ENCODE measurements at regions not wholly inside any gene's neighbourhood (a gene's known extent, or its start where the extent isn't known, plus 50 kb on each side); places are given as distances from the start of the nearest gene placed in this dataset.

DNA sequence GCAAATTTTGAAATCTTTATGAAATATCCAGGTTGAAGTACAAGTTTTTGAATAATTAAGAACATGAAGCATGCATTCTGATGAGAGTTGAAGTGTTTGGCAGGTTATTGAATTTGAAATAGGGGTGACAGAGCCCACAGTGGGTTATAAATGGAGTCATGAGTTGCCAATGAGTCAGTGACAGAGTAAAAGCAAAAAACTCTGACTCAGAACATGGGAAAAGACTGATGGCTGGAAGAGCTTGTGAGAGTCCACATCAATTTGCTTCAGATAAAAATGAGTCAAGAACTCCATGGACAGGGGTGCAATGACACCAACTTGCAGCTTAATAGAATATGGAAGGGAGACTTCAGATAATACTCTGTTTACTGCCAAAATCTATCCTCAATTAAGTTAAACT, 105.3 kb downstream of the SLC6A15 start:
- H3K27ac ChIP-seq (ENCODE audit: low read depth, low read length) = no peak overlapping the region
- no peak overlapping the region for H2BK15ac ChIP-seq (ENCODE audit: low read length)
- H4K5ac ChIP-seq (ENCODE audit: insufficient read length, low read depth, low read length) = no peak overlapping the region
- ChIA-PET POLR2A (ENCODE audit: partially characterized antibody) (no interaction called here), CTCF (ENCODE audit: partially characterized antibody) (interaction anchor here (0.8 to 1.2 kb wide), 2 partner anchors 40 to 303 kb away, joined by 3 to 4 read pairs; no protein-coding TSS in a partner anchor)
- no peak overlapping the region for H3K14ac ChIP-seq (ENCODE audit: insufficient read length)
- H3K23ac ChIP-seq (ENCODE audit: insufficient read length) = no peak overlapping the region
- H4K91ac ChIP-seq (replicated peaks; ENCODE audit: insufficient read length, low read length) = no peak overlapping the region
- H2AK5ac ChIP-seq (ENCODE audit: low read depth, low read length) = no peak overlapping the region
- H2AFZ ChIP-seq (ENCODE audit: low read length) = no peak overlapping the region
- H3K18ac ChIP-seq (ENCODE audit: extremely low read depth, low read length) = no peak overlapping the region
- FAIRE-seq (no peak), DNase-seq (ENCODE audit: low read depth in 1 of 2, low spot score in 2 of 2) (no peak)
- no peaks in the 10 kb centered on the region for H3K79me2 ChIP-seq (ENCODE audit: control insufficient read depth in 1 of 2, insufficient read depth in 2 of 2, low read length in 2 of 2)
- H3K27me3 ChIP-seq (replicated peaks in 1 of 4; ENCODE audit: control insufficient read depth in 3 of 4, extremely low read depth in 1 of 4, insufficient read depth in 3 of 4, low read length in 3 of 4) = peaks cover 28 to 55% (median 42%) of the 10 kb centered on the region in 4 experiments
- peaks cover 0 to 6% (median 4%) of the 10 kb centered on the region in 4 experiments; a peak in 4 of 7 replicates for H3K4me1 ChIP-seq (replicated peaks in 1 of 4; ENCODE audit: control insufficient read depth in 3 of 4, insufficient read depth in 4 of 4, low read length in 3 of 4)
- H2BK5ac ChIP-seq (ENCODE audit: low read depth, low read length) = no peak overlapping the region
- no peak overlapping the region for H3K4me3 ChIP-seq (ENCODE audit: extremely low read depth in 1 of 4, insufficient read depth in 2 of 4, low read depth in 3 of 4, low read length in 4 of 4)
- no peak overlapping the region for H2BK12ac ChIP-seq (ENCODE audit: low read depth, low read length)
- no peak overlapping the region for H3K9ac ChIP-seq (replicated peaks in 1 of 4; ENCODE audit: extremely low read depth in 1 of 4, low read depth in 3 of 4, low read length in 3 of 4)
- no peak overlapping the region for H3K56ac ChIP-seq (replicated peaks; ENCODE audit: insufficient read length, low read depth, low read length)
- no peak overlapping the region for H2BK20ac ChIP-seq (ENCODE audit: low read length)
- no peaks in the 10 kb centered on the region for H3K23me2 ChIP-seq (ENCODE audit: low read depth, low read length)
- H3K79me1 ChIP-seq (ENCODE audit: low read depth, low read length) = no peaks in the 10 kb centered on the region
- no peaks in the 10 kb centered on the region for H3K9me3 ChIP-seq (ENCODE audit: insufficient read depth in 2 of 2, low read depth in 1 of 2, low read length in 1 of 2)
- H2BK120ac ChIP-seq (replicated peaks; ENCODE audit: low read depth, low read length) = no peak overlapping the region
- no peaks in the 10 kb centered on the region for H3K36me3 ChIP-seq (ENCODE audit: control insufficient read depth in 2 of 4, insufficient read depth in 4 of 4, low read length in 3 of 4)
- H4K20me1 ChIP-seq (replicated peaks in 1 of 2; ENCODE audit: control insufficient read depth in 1 of 2, insufficient read depth in 2 of 2, low read length in 2 of 2) = peaks cover 0 to 5% of the 10 kb centered on the region in 2 experiments
- H3K4ac ChIP-seq (replicated peaks; ENCODE audit: insufficient read length, low read depth, low read length) = no peak overlapping the region
- H4K8ac ChIP-seq (ENCODE audit: extremely low read depth, insufficient read depth, low read length) = no peak overlapping the region
- H3K4me2 ChIP-seq (ENCODE audit: insufficient read depth in 1 of 2, low read depth in 2 of 2, low read length in 2 of 2) = no peak overlapping the region
- TF ChIP-seq EGR1 (IDR thresholded peaks at IDR 0.05; ENCODE audit: borderline replicate concordance, low read depth, low read length) (no peak), BCL11A (IDR thresholded peaks at IDR 0.05; ENCODE audit: low read depth in 2 of 2, low read length in 2 of 2) (no peak), CHD1 (IDR thresholded peaks at IDR 0.05; ENCODE audit: low read depth, low read length) (no peak), NANOG (IDR thresholded peaks at IDR 0.05; ENCODE audit: insufficient read depth, low read depth, low read length, poor library complexity, severe bottlenecking) (no peak), YY1 (IDR thresholded peaks at IDR 0.05; ENCODE audit: low read depth, low read length) (no peak), SRF (IDR thresholded peaks at IDR 0.05; ENCODE audit: low read depth, low read length) (no peak), ATF2 (IDR thresholded peaks at IDR 0.05; ENCODE audit: low read length) (no peak), SP4 (IDR thresholded peaks at IDR 0.05; ENCODE audit: low read length) (no peak), ATF3 (IDR thresholded peaks at IDR 0.05; ENCODE audit: insufficient read depth, low read depth, low read length) (no peak), JUN (IDR thresholded peaks at IDR 0.05; ENCODE audit: low read depth, low read length) (no peak), CTBP2 (IDR thresholded peaks at IDR 0.05; ENCODE audit: borderline replicate concordance, insufficient read depth, insufficient read length, low read length) (no peak), TBP (IDR thresholded peaks at IDR 0.05; ENCODE audit: low read depth, low read length) (no peak), BRCA1 (IDR thresholded peaks at IDR 0.05; ENCODE audit: low read depth, low read length) (no peak), PHF8 (conservative IDR thresholded peaks at IDR 0.05; ENCODE audit: low read depth, low read length) (no peak)

Data from H1 (cell line).